DMS114 treated with DMSO at 0.1 percent for 48 hours (cell line): ENCODE measurements at regions not wholly inside any gene's neighbourhood (a gene's known extent, or its start where the extent isn't known, plus 50 kb on each side); places are given as distances from the start of the nearest gene placed in this dataset.
A peak's percentile ranks its signal among the peaks of the same experiment; 100 is the strongest.

ENCODE experiments used
- DNase-seq: peaks from one replicate; lab custom pipeline; 2025; ENCODE audit not compliant: unreplicated experiment; lab: John Stamatoyannopoulos, UW

DNA sequence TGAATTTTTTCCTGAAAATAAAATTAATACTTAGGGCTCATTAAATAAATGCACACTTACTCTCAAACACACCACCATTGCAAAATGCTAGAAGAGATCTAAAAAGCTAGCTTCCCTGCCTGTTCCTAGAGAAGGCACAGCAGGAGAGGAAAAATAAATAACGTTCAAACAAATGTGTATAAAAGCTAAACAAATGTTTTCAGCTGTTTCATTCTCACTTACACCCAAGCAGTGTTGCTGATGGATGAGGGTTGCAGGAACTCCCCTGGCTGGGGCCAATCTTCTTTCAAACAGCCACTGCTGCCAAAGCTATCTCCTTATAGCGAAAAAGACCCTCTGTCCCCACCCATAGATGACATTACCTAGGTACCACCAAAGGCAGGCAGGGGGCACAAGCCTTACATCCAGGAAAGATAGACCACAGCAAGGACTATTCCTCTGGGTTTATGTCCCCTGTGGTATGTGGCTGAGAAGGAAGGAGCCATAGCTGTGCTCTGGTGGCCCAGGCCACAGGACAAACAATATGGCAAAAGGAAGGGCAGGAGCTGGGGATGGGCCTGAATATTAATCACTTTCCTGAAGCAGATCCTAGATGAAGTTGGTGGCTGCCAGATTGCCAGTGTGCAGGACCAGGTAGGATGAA is 214.6 kb downstream of the TTC32 start:
- DNase-seq = no peak

DNA sequence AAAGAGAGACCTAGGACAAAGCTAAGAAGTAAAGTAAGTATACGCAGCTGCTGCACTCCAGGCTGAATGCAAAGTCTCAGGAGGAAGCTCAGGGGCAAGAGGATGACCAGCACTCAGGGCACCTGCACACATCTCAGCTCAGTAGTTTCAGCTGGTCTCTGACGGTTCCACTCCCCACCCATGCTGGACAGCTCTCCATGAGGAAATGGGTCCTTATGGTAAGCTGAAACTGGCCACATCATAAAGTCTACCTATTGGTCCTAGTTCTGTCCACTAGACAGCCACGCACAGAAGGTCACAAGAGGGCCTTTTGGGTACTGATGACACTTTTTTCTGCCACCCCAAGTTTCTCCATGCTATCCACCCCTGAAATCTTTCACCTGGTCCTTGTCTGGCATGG is 215.3 kb downstream of the TTC32 start:
- no peak for DNase-seq

DNA sequence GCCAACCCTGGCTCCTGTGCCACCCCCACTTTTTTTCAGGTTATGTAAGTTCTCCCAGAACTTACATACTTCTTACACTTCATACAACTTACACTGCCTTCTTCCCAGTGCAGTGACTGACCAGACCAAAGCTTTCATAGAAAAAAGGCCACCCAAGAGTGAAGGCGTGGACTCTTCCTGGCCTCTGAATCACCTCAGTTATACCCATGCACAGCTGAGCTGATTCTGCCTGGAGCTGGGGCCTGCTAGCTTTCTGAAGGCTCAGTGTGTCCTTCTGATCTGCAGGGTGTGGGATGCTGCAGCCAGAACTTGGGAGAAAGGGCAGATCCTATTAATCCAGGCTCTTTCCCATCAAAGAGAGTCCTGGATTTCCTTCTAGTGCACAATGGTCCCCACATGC is 216.1 kb downstream of the TTC32 start:
- DNase-seq = no peak

DNA sequence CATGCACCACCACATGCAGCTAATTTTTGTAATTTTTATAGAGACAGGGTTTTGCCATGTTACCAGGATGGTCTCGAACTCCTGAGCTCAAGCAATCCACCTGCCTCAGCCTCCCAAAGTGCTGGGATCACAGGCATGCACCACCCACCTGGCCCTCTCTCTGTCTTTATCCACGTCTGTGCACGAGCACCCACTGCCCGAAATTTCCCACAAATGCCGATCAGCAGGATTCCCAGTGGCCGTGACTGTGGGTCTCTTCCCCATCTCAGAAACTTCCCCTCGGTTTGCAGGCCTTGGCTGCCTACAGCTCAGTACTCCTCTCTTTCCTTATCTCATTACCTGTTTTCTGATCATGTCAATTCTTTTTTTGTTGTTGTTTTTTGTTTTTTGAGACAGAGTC is 217.3 kb downstream of the TTC32 start:
- no peak for DNase-seq

DNA sequence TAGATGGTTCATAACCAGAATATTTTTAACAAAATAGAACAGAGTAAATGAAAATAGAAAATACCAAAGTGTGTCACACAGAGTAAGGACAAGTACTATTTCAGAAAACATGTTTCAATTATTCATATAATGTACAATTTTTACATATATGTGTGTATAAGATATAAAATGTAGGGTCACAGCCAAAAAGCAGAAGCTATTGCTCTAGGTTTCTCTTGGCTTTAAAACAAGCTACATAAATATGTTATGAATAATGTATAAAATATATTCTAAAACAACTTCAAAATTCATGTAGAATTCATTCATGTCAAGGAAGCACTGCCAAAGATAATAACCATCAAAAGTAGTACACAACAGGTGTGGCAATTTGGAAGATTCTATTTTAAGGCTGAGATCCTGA is 218.2 kb downstream of the TTC32 start:
- no peak for DNase-seq

DNA sequence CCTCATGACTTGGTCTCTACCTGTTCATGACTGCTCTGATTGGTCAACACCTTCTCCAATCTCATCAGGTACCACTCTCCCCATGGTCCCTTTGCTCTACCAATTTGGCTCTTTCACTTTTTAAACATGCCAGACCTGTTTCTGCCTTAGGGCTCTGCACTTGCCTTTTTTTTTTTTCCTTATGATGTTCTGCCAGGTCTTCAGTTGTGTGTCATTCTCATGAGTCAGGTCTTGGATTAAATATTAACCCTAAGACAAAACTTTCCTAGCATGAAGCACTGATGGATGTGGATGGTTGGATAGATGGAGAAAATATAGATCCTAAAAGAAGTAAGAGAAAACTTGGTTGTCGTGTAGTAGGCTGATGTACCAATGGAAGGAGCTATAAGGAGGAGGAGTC is 219.3 kb downstream of the TTC32 start:
- DNase-seq = no peak

DNA sequence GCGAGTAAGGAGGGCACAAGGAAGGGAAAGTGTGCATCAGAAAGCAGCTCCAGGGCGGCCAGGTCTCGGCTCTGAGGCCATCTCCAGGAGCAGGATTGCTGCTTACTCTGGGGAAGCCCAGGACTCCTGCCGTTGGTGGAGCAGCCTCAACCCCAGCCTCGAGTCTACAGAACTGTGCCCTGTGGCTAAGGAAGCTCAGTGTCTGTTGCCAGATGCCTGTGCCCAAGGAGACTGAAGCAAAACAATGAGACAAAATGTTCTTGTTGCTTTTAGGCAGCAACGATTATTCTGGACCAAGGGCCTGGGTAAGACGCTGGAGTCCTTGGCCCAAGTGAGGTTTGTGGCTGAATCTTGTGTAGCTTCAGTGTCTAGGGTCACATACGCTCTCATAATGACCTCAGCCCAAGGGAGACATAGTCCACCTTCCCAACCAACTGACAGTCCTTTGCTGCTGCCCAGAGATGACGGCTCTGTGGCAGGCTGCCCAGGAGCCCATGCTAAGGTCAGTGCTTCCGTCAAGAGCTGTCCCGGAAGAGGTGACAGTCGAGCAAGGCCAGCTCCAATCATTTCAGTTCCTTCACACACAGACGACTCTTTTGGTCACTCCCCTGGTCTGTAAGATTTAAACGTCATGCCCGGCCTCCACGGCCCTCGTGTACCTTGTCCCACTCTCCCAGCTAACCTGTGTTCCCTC is 223.8 kb downstream of the TTC32 start:
- no peak for DNase-seq

DNA sequence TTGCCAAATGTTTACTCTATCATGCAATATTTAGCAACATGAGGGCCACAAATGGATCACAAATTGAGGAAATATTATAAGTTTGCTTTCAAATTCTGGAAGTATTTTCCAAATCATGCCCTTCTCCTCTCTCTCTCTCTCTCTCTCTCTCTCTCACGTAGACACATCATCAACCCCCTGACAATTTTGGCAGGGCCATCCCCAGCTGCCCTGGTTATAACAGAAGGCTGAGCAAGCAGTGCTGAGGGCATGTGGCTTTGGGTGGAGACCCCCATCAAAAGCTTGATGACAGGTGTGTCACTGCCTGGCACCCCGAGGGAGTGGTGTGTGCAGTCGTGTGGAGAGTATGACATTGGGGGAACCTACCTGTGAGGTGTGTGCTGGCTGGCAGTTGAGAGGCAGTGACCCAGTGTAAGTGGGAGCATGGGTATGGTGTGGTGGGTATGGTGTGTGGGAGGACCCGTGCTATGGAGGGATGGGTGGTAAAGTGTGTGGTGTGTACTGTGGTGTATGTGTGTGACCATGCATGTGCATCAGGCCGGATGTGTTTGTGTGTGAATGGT is 224.5 kb downstream of the TTC32 start:
- DNase-seq = no peak

DNA sequence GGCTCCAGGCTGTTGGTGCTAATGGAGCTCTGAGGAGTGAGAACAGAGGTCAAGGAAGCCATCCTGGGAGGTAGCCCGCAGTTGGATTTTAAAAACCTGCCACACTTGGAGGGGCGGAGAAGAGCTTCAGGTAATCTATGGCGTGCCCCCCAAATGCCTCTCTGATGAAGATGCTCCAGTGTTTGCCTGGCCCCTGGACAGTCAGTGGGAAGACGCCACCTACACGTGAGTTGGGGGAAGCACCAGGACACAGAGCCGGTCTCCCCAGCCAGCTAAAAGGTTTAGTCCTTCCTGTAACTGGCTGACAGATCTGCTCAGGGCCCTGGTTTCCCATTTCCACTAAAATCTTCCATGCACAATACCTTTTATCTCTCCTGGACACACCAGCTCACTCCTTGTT is 225.0 kb downstream of the TTC32 start:
- DNase-seq = no peak

DNA sequence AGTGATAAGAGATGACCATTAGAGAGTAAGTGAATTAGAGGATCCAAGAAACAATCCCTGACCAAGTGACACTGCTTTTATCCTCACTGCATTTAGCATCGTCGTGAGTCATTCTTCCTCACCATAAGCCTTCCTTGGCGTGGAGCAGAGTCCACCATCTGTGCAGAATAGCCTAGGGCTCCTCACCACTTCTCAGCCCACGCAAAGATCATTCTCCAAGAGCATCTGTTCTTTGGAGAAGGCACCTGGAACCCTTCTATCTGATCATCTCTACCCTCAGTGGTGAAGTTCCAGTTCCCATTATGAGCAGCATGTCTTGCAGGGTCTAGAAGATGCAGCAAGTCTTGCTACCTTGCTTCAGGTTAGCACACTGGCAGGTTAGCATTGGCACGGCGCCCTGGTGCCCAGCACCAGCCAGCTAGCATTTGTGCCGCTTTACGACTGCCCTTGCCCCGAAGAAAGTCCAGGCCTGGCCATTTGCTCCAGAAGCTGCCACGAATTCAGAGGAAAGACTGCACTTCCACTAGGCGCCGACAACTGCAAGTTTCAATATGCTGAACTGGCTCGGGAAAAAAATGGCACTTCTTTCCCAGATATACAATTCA is 225.8 kb downstream of the TTC32 start:
- no peak for DNase-seq

DNA sequence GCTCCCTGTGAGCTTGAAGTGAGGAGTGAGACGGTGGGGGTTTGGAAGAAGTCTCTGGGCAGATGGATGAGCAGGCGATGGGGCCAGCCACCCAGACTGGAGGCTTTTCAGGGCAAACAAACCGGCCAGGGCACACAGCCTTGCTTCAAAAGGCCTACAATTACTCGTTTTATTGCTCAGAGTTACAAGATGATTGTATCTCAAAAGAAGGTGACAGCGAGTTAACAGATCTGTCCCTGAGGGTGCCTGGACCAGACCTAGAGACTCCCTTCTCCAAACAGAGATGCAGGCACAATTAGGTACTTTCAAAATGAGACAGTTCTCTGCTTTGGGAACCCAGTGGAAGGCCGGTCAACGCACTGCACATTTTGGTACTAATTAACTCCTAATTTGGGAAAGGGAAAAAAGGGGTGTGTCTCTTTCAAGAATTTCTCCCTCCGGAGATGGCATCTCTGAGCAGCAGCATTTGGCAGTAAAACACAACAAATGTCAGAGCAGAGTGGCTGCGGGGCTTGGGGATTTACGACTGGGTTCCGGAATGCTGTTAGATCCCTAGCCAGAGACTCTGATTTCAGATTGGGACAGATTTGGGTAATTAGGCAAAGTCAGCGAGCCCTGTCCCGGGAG is 226.7 kb downstream of the TTC32 start:
- no peak for DNase-seq

DNA sequence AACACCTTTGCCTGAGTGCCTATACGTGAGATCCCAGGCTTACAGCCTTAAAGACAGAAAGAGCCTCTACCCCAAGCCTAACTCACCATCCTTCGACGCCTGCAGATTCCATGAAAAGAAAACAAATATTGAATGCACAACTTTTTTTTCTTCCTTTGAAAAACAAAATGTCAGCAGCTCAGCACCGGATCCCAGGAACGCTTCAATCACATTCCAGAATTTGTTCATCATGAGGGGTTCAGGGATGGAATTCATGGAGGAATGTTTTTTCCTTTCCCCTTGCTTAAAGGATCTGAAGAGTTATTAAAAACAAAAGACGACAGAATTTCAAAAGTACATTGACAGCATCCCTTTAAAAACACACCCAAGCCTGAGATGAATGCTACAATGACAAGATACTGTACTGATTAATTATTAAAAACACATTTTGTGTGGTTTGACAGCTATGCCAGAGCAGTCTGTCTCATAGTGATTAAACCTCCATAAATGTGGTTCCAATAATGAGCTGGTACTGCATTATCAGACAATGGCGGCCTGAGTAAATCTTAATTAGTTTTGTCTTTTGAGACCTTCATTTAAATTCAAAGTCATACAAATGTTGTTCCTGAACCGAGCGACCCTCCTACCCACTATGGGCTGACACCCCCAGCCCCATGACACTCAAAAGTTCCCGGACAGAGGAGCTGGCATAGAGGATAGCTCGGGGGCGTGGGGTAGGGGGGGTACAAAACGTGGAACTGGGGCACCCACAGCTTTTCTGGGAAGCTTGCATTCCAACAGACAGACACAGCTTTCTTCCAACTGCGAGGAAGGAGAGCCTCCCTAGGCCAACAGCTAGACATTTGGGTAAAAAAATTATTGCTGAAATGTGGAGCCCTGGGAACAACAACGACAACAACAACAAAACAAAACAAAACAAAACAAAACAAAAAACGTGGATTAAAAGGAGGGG is 227.5 kb downstream of the TTC32 start:
- DNase-seq = no peak

DNA sequence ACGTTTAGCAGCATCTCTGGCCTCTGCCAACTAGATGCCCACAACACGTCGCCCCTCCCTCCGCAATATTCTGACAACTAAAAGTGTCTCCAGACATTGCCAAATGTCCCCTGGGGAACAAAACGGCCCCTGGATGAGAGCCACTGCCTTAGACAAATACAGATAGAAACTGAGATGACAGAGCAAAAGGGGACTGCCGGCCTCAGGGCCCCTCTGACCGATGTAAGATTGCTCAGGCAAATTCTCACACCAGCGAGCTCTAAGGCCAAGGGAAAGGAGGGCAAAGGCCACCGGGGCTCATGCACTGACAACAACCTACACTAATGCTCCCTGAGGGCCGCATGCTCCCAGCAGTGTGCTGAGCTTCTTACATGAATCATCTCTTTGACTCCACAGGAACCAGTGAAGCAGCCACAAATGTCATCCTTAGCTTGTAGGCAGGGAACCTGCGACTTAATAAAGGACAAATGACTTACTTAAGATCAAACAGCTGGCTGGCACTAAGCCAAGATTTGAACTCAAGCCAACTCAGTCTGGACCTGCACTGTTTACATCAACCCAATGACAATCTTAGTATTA is 228.5 kb downstream of the TTC32 start:
- no peak for DNase-seq

DNA sequence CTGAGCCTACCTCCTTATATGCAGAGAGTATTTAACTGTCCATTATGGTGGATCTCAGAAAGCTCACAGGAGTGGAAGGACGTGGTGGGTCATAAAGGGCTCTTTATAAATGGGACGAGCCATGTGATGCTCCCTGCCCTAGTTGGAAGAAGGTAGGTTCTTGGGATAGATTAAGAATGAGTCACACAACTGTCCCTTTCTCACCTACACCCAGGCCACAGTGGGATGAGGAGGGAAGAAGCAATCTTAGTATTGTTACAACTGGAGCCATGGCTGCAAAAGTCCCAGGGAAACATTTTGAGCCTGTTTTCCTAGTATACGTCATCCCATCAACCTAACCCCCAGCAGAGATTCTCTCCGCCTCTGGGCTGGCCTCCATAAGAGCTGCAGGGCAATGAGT is 229.9 kb downstream of the TTC32 start:
- no peak for DNase-seq

DNA sequence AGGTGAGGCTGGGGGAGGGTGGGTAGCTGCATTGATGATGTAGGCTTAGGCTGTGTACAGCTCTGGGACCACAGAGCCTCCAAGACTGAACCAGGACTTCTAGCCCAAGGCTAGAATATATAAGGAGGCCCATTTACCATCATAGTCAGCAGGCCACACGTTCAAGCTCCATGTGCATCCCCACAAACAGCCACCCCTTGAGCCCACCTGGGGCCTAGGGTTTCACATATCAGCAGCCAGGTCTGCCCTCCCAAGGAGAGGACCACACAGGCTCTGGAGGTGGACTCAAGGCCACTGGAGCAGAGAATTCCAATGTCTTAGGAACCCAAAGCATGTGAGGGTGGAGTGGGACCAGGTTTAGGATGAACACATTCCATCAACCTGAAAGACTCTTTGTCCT is 230.5 kb downstream of the TTC32 start:
- DNase-seq = no peak

DNA sequence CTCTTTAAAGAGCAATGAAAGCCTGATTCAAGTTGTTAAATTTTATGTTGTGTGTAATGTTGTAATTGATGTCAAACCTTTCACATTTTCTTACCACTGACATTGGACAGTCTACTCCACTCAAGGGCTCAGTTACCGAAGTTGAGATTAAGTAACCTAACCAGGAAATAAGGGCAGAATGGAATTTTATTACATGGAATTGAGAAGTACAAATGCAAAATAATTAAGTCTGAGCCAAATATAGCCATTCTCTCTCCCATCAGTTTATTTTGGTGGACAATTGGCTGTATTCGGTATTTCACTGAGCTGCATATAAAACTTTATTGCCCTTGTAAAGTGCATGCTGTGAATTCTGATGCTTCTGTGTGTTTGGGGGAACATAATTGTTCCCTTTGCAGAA is 231.5 kb downstream of the TTC32 start:
- no peak for DNase-seq

DNA sequence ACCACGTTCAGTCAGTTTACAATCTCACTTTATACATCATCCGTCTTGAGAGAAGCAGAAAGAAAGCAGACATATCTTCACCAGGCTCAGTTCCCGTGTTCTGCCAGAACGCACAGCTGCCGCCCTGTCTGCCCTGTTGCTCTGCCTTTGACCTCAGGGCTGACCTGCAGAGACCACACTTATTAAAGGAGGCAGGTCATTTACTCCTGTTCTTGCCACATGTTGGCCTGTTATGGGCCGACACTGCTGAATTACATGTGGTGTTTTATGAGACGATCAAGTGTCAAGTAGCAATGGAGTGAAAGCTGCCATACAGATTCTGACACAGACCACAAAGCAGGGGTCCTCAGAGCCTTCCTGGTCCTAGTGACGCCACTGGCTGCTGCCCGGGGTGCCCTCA is 232.2 kb downstream of the TTC32 start:
- no peak for DNase-seq

DNA sequence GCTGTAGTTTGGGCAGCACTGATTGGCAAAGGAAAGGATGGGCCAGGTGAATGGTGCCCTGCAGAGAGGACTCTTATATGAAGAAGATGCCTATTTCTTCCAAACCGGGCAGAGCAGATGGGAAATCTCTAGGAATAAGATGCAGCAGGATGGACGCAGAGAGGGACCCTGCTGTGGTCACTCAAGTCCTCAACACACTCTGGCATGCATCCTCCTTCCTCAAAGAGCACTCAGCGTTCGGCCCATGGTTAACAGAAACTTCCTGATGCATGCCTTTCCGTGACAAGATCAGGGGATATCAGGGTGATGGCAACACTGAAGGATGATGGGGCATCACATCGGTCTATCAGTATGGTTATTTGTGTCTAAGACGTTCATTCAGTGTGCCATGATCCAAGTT is 232.7 kb downstream of the TTC32 start:
- no peak for DNase-seq

DNA sequence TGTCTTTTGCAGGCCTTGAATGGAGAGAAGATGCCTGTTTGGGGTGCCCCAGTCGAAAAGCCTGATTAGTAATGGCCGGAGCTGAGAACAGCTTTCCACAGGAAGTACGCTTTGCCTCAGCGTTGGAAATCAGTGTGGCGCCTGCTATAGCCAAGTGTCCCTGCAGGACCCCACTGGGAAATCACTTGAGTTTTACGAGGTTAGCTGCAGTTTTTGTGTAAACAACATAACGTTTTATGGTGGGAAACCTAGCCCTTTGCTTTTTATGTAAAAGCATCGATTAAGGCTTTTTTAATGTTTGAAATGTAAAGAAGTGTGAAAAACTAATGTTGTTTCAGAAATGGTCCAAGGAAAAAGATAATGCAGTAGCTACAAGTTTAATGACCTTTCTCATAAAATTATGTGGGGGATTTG is 234.2 kb downstream of the TTC32 start:
- no peak for DNase-seq

DNA sequence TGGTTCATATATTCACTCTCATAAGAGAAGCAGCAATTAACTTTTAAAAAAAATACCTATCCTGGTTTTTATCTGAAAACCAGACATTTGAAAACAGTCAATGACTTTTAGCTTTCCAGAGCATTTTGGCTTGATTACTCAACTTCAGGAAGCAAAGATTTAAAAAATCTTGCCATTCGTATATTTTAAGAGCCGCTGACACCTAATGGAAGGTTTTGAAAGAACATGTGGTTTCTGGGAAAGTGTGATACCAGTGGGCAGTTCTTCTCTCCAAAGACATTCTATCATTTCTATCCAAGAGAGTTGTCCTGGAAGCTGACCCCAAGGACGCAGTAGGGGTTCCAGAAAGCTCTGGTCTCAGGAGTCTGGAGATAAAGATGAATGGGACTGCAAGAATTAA is 234.7 kb downstream of the TTC32 start:
- peak; percentile 25 for DNase-seq
